H1 (cell line): ENCODE measurements at regions not wholly inside any gene's neighbourhood (a gene's known extent, or its start where the extent isn't known, plus 50 kb on each side); places are given as distances from the start of the nearest gene placed in this dataset.

ENCODE experiments used
- CTCF ChIA-PET: fragments of 300-600 bp; sonication (Branson Sonifier 250); formaldehyde crosslinking; loops from one replicate; lab custom pipeline; 2021; ENCODE audit not compliant: partially characterized antibody; lab: Charles Lee
- POLR2A ChIA-PET: fragments of 300-600 bp; sonication (Branson Sonifier 250); formaldehyde crosslinking; loops from one replicate; lab custom pipeline; 2021; ENCODE audit warnings: inconsistent platforms; ENCODE audit not compliant: partially characterized antibody; lab: Charles Lee
- DNase-seq, 2 experiments: peaks; one replicate each; pipeline versions ENCODE4 v3.0.0 to v3.0.0-alpha.2; 2010 to 2022; ENCODE audit warnings: low spot score in 2 of 2, low read depth in 1 of 2, mixed read lengths in 1 of 2
- FAIRE-seq: peaks from 2 replicates; lab custom pipeline; 2011; peaks lifted over from hg19 to GRCh38; lab: Jason Lieb, UNC
- H2AFZ ChIP-seq: 2 replicates; pipeline ENCODE4 v1.8.1; 2012; ENCODE audit warnings: low read length, inconsistent platforms
- H2AK5ac ChIP-seq: 2 replicates; pipeline ENCODE4 v1.6.1; 2013; ENCODE audit warnings: low read depth, low read length
- H2BK120ac ChIP-seq: replicated peaks from 2 replicates; pipeline ENCODE3; 2013; ENCODE audit warnings: low read depth, low read length, inconsistent platforms
- H2BK12ac ChIP-seq: 2 replicates; pipeline ENCODE4 v1.6.1; 2013; ENCODE audit warnings: low read depth, low read length
- H2BK15ac ChIP-seq: 2 replicates; pipeline ENCODE4 v1.6.1; 2013; ENCODE audit warnings: low read length
- H2BK20ac ChIP-seq: 2 replicates; pipeline ENCODE4 v1.6.1; 2013; ENCODE audit warnings: low read length
- H2BK5ac ChIP-seq: 2 replicates; pipeline ENCODE4 v1.6.1; 2013; ENCODE audit warnings: low read depth, low read length
- H3K14ac ChIP-seq: 2 replicates; pipeline ENCODE4 v1.6.1; 2013; ENCODE audit warnings: inconsistent platforms; ENCODE audit not compliant: insufficient read length
- H3K18ac ChIP-seq: 2 replicates; pipeline ENCODE4 v1.6.1; 2013; ENCODE audit warnings: low read length; ENCODE audit errors: extremely low read depth
- H3K23ac ChIP-seq: 2 replicates; pipeline ENCODE4 v1.6.1; 2013; ENCODE audit warnings: inconsistent platforms; ENCODE audit not compliant: insufficient read length
- H3K23me2 ChIP-seq: 2 replicates; pipeline ENCODE4 v1.6.1; 2013; ENCODE audit warnings: low read depth, low read length
- H3K27ac ChIP-seq: 2 replicates; pipeline ENCODE4 v1.6.1; 2011; ENCODE audit warnings: low read depth, low read length, inconsistent platforms
- H3K27me3 ChIP-seq, 4 experiments: replicated peaks in 1 of 4; 1 replicate in 1 of 4; 2 replicates in 3 of 4; pipeline versions ENCODE4 v1.6.1 to v1.8.1; 2011 to 2013; ENCODE audit warnings: low read length in 3 of 4, mild to moderate bottlenecking in 3 of 4, inconsistent platforms in 2 of 4, mixed read lengths in 2 of 4, moderate library complexity in 1 of 4; ENCODE audit not compliant: control insufficient read depth in 3 of 4, insufficient read depth in 3 of 4; ENCODE audit errors: extremely low read depth in 1 of 4
- H3K36me3 ChIP-seq, 4 experiments: 2 replicates each; pipeline versions ENCODE4 v1.6.1 to v1.8.1; 2011 to 2013; ENCODE audit warnings: mild to moderate bottlenecking in 4 of 4, low read length in 3 of 4, moderate library complexity in 2 of 4, control low read depth in 1 of 4, inconsistent platforms in 1 of 4; ENCODE audit not compliant: insufficient read depth in 4 of 4, control insufficient read depth in 2 of 4
- H3K4ac ChIP-seq: replicated peaks from 2 replicates; pipeline ENCODE3; 2013; ENCODE audit warnings: low read length, low read depth, mixed read lengths, inconsistent platforms; ENCODE audit not compliant: insufficient read length
- H3K4me1 ChIP-seq, 4 experiments: replicated peaks in 1 of 4; 1 replicate in 1 of 4; 2 replicates in 3 of 4; pipeline versions ENCODE4 v1.6.1 to v1.8.1; 2011 to 2013; ENCODE audit warnings: low read length in 3 of 4, inconsistent platforms in 2 of 4, mixed read lengths in 1 of 4; ENCODE audit not compliant: insufficient read depth in 4 of 4, control insufficient read depth in 3 of 4
- H3K4me2 ChIP-seq, 2 experiments: 2 replicates each; pipeline versions ENCODE4 v1.6.1 to v1.8.1; 2011 to 2013; ENCODE audit warnings: low read depth in 2 of 2, low read length in 2 of 2, control low read depth in 1 of 2, inconsistent platforms in 1 of 2, mild to moderate bottlenecking in 1 of 2; ENCODE audit not compliant: insufficient read depth in 1 of 2
- H3K4me3 ChIP-seq, 4 experiments: fragments of 200-600, 300-600 bp in 1 of 4; sonication (generic), shearing (Covaris generic), sonication (Bioruptor Twin) in 1 of 4; 2 replicates each; pipeline versions ENCODE4 v1.5.1 to v1.8.1; 2011 to 2016; ENCODE audit warnings: low read length in 4 of 4, low read depth in 3 of 4, control low read depth in 2 of 4, inconsistent platforms in 2 of 4, mild to moderate bottlenecking in 2 of 4, mixed read lengths in 1 of 4, moderate library complexity in 1 of 4; ENCODE audit not compliant: insufficient read depth in 2 of 4; ENCODE audit errors: extremely low read depth in 1 of 4
- H3K56ac ChIP-seq: replicated peaks from 2 replicates; pipeline ENCODE3; 2013; ENCODE audit warnings: low read depth, mild to moderate bottlenecking, mixed read lengths, low read length, inconsistent platforms; ENCODE audit not compliant: insufficient read length
- H3K79me1 ChIP-seq: 2 replicates; pipeline ENCODE4 v1.6.1; 2013; ENCODE audit warnings: low read depth, low read length, control low read depth
- H3K79me2 ChIP-seq, 2 experiments: 2 replicates each; pipeline versions ENCODE4 v1.6.1 to v1.8.1; 2012 to 2013; ENCODE audit warnings: low read length in 2 of 2, mild to moderate bottlenecking in 2 of 2, inconsistent platforms in 1 of 2; ENCODE audit not compliant: insufficient read depth in 2 of 2, control insufficient read depth in 1 of 2
- H3K9ac ChIP-seq, 4 experiments: replicated peaks in 1 of 4; 1 replicate in 1 of 4; 2 replicates in 3 of 4; pipeline versions ENCODE4 v1.6.1 to v1.8.1; 2011 to 2013; ENCODE audit warnings: low read depth in 3 of 4, low read length in 3 of 4, control low read depth in 2 of 4, mild to moderate bottlenecking in 2 of 4, moderate library complexity in 2 of 4, inconsistent platforms in 1 of 4; ENCODE audit errors: extremely low read depth in 1 of 4
- H3K9me3 ChIP-seq, 2 experiments: 2 replicates each; pipeline versions ENCODE4 v1.6.1 to v1.8.1; 2012 to 2013; ENCODE audit warnings: mild to moderate bottlenecking in 2 of 2, moderate library complexity in 2 of 2, control low read depth in 1 of 2, inconsistent platforms in 1 of 2, low read depth in 1 of 2, low read length in 1 of 2, mixed read lengths in 1 of 2; ENCODE audit not compliant: insufficient read depth in 2 of 2
- H4K20me1 ChIP-seq, 2 experiments: replicated peaks in 1 of 2; 2 replicates each; pipeline versions ENCODE3 to v1.8.1; 2011 to 2013; ENCODE audit warnings: inconsistent platforms in 2 of 2, low read length in 2 of 2, mild to moderate bottlenecking in 1 of 2; ENCODE audit not compliant: insufficient read depth in 2 of 2, control insufficient read depth in 1 of 2
- H4K5ac ChIP-seq: 2 replicates; pipeline ENCODE4 v1.6.1; 2013; ENCODE audit warnings: low read length, low read depth, mixed read lengths, inconsistent platforms; ENCODE audit not compliant: insufficient read length
- H4K8ac ChIP-seq: 2 replicates; pipeline ENCODE4 v1.8.0; 2013; ENCODE audit warnings: mild to moderate bottlenecking, moderate library complexity, low read length, inconsistent platforms; ENCODE audit not compliant: insufficient read depth; ENCODE audit errors: extremely low read depth
- H4K91ac ChIP-seq: replicated peaks from 2 replicates; pipeline ENCODE3; 2013; ENCODE audit warnings: low read length, mixed read lengths, inconsistent platforms; ENCODE audit not compliant: insufficient read length
- CBX5 ChIP-seq: fragments of 300-800, 300-1000 bp; sonication (generic); IDR thresholded peaks from 2 replicates; pipeline ENCODE4 v1.7.1; 2016; ENCODE audit warnings: antibody characterized with exemption, low read length, low read depth
- RAD21 ChIP-seq, 2 experiments: IDR thresholded peaks in 1 of 2; conservative IDR thresholded peaks in 1 of 2; 2 replicates each; pipeline ENCODE4 v1.6.1; 2011; ENCODE audit warnings: low read depth in 2 of 2, low read length in 2 of 2, improper control_type of control experiment in 1 of 2, inconsistent platforms in 1 of 2, mild to moderate bottlenecking in 1 of 2, moderate library complexity in 1 of 2
- RXRA ChIP-seq: IDR thresholded peaks from 2 replicates; pipeline ENCODE4 v1.6.1; 2011; ENCODE audit warnings: low read depth, mild to moderate bottlenecking, low read length, moderate library complexity; ENCODE audit not compliant: insufficient read depth
- TCF12 ChIP-seq: IDR thresholded peaks from 2 replicates; pipeline ENCODE4 v1.6.1; 2011; ENCODE audit warnings: low read depth, mild to moderate bottlenecking, low read length
- TEAD4 ChIP-seq: IDR thresholded peaks from 2 replicates; pipeline ENCODE4 v1.6.1; 2012; ENCODE audit warnings: low read depth, low read length, inconsistent platforms, mixed read lengths
- WGBS, 2 experiments: shearing (Covaris generic) in 1 of 2; methylation state at CpG; one replicate each; pipeline versions ENCODE4 v1.1.6 to v1.1.7; 2013 to 2015; ENCODE audit warnings: low lambda C conversion rate in 2 of 2, mixed read lengths in 2 of 2, inconsistent platforms in 1 of 2, low coverage in 1 of 2, missing lambda C conversion rate in 1 of 2; ENCODE audit not compliant: insufficient replicate concordance in 2 of 2, insufficient coverage in 1 of 2, insufficient read length in 1 of 2; ENCODE audit errors: extremely low coverage in 1 of 2, missing lambda C conversion rate in 1 of 2; 5-methylcytosine and 5-hydroxymethylcytosine counted together
- TF ChIP-seq, protein P1 (sequence below): IDR thresholded peaks from 2 replicates; pipeline ENCODE4 v1.6.1; 2011; ENCODE audit warnings: low read depth, mild to moderate bottlenecking, low read length; ENCODE audit not compliant: insufficient read depth
- TF ChIP-seq, protein P2 (sequence below), 3 experiments: IDR thresholded peaks; 1 replicate in 2 of 3; 2 replicates in 1 of 3; pipeline versions ENCODE4 v1.5.1 to v1.6.1; 2011; ENCODE audit warnings: low read length in 3 of 3, mild to moderate bottlenecking in 3 of 3, inconsistent platforms in 2 of 3, low read depth in 1 of 3, moderate library complexity in 1 of 3; ENCODE audit not compliant: insufficient read depth in 1 of 3; ENCODE audit errors: control extremely low read depth in 1 of 3

DNA sequence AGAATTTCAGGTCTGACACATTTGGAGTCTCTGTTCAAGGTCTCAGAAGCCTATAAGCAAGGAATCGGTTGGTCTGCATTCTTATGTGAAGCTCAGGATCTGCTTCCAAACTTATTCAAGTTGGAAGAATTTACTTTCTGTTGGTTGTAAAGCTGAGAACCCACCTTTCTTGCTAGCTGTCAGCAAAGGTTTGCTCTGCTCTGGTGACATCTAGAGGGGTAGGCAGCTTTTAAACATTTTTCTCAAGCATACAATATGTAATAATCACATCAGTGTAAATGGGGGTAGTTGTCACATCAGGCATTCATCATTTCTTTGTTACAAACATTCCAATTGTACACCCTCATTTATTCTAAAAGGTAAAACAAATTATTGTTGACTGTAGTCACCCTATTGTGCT, 935.2 kb downstream of the TRAM1L1 start:
- Histone ChIP-seq H3K56ac (no peak overlapping the region), H3K27me3 (no peaks in the 10 kb centered on the region), H3K23ac (no peak overlapping the region), H3K14ac (no peak overlapping the region), H3K23me2 (no peaks in the 10 kb centered on the region), H2BK5ac (no peak overlapping the region), H3K4me2 (no peak overlapping the region), H3K27ac (no peak overlapping the region), H2BK120ac (no peak overlapping the region), H3K36me3 (no peaks in the 10 kb centered on the region), H4K91ac (no peak overlapping the region), H4K8ac (no peak overlapping the region), H3K4me3 (no peak overlapping the region), H3K9ac (no peak overlapping the region), H3K79me2 (no peaks in the 10 kb centered on the region), H2AFZ (0 out of 2 replicates have a peak overlapping the region, but pooled peaks have one; percentile 74), H2BK15ac (no peak overlapping the region), H3K4ac (no peak overlapping the region), H2BK12ac (no peak overlapping the region), H2AK5ac (no peak overlapping the region), H3K9me3 (no peaks in the 10 kb centered on the region), H3K79me1 (no peaks in the 10 kb centered on the region), H4K20me1 (no peaks in the 10 kb centered on the region), H4K5ac (no peak overlapping the region), H3K4me1 (peaks cover 0 to 4% (median 1%) of the 10 kb centered on the region in 4 experiments; a peak in 1 of 7 replicates), H2BK20ac (no peak overlapping the region), H3K18ac (no peak overlapping the region)
- POLR2A ChIA-PET = no interaction called here
- FAIRE-seq = no peak
- 100% methylated on average over 1 of the region's 1 CpG; no CpG with 5 or more reads in 1 of the 2 experiments for WGBS, 2 experiments
- CTCF ChIA-PET = interaction anchor here (1.1 kb wide), 1 partner anchor 162 kb away, joined by 3 read pairs; no protein-coding TSS in a partner anchor
- DNase-seq = no peak
- TF ChIP-seq RXRA (no peak), CBX5 (no peak), RAD21 (IDR thresholded peaks at IDR 0.05 in 1 of 2, conservative IDR thresholded peaks at IDR 0.05 in 1 of 2; ENCODE audit: low read depth in 2 of 2, low read length in 2 of 2) (peak; percentile 53 to 54; a peak in 3 of 4 replicates), TEAD4 (no peak), TCF12 (no peak)
- TF ChIP-seq, protein P1, sequence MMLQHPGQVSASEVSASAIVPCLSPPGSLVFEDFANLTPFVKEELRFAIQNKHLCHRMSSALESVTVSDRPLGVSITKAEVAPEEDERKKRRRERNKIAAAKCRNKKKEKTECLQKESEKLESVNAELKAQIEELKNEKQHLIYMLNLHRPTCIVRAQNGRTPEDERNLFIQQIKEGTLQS = no peak
- TF ChIP-seq, protein P2, sequence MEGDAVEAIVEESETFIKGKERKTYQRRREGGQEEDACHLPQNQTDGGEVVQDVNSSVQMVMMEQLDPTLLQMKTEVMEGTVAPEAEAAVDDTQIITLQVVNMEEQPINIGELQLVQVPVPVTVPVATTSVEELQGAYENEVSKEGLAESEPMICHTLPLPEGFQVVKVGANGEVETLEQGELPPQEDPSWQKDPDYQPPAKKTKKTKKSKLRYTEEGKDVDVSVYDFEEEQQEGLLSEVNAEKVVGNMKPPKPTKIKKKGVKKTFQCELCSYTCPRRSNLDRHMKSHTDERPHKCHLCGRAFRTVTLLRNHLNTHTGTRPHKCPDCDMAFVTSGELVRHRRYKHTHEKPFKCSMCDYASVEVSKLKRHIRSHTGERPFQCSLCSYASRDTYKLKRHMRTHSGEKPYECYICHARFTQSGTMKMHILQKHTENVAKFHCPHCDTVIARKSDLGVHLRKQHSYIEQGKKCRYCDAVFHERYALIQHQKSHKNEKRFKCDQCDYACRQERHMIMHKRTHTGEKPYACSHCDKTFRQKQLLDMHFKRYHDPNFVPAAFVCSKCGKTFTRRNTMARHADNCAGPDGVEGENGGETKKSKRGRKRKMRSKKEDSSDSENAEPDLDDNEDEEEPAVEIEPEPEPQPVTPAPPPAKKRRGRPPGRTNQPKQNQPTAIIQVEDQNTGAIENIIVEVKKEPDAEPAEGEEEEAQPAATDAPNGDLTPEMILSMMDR (IDR thresholded peaks at IDR 0.05; ENCODE audit: control extremely low read depth in 1 of 3, insufficient read depth in 1 of 3, low read depth in 1 of 3, low read length in 3 of 3) = peak in 1 of 3 experiments; percentile 21; a peak in 2 of 4 replicates
